ENCODE measurements at regions not wholly inside any gene's neighbourhood (a gene's known extent, or its start where the extent isn't known, plus 50 kb on each side); places are given as distances from the start of the nearest gene placed in this dataset.

- TF ChIP-seq, protein P1, sequence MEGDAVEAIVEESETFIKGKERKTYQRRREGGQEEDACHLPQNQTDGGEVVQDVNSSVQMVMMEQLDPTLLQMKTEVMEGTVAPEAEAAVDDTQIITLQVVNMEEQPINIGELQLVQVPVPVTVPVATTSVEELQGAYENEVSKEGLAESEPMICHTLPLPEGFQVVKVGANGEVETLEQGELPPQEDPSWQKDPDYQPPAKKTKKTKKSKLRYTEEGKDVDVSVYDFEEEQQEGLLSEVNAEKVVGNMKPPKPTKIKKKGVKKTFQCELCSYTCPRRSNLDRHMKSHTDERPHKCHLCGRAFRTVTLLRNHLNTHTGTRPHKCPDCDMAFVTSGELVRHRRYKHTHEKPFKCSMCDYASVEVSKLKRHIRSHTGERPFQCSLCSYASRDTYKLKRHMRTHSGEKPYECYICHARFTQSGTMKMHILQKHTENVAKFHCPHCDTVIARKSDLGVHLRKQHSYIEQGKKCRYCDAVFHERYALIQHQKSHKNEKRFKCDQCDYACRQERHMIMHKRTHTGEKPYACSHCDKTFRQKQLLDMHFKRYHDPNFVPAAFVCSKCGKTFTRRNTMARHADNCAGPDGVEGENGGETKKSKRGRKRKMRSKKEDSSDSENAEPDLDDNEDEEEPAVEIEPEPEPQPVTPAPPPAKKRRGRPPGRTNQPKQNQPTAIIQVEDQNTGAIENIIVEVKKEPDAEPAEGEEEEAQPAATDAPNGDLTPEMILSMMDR (IDR thresholded peaks at IDR 0.05) = no peak
- TF ChIP-seq EP300 (IDR thresholded peaks at IDR 0.05) (no peak), POLR2A (IDR thresholded peaks at IDR 0.05) (no peak)
Measured at GRCh38 chr2:12152888-12153287, 406.5 kb downstream of the LPIN1 start.

Measured in tibial nerve (tissue), 4 donors.